OCI-LY3 (cell line): ENCODE measurements at regions not wholly inside any gene's neighbourhood (a gene's known extent, or its start where the extent isn't known, plus 50 kb on each side); places are given as distances from the start of the nearest gene placed in this dataset.

Source experiments
- H2AFZ ChIP-seq: fragments of 200-600, 300-600 bp; shearing (Covaris generic); 2 replicates; pipeline ENCODE4 v1.6.0; 2014; ENCODE audit warnings: antibody characterized with exemption, low read depth, low read length
- H3K27ac ChIP-seq: fragments of 200-600, 300-600 bp; sonication (generic); 2 replicates; pipeline ENCODE4 v1.5.1; 2014; ENCODE audit warnings: mild to moderate bottlenecking, low read length, moderate library complexity, mixed read lengths
- H3K27me3 ChIP-seq: fragments of 200-600, 300-600 bp; sonication (generic); 2 replicates; pipeline ENCODE4 v1.6.1; 2014; ENCODE audit warnings: low read depth, low read length, mixed read lengths
- H3K36me3 ChIP-seq: fragments of 200-600, 300-600 bp; sonication (generic); replicated peaks from 2 replicates; pipeline ENCODE3; 2014; ENCODE audit warnings: low read depth, low read length, mixed read lengths
- H3K4me1 ChIP-seq: fragments of 300-600, 200-600 bp; sonication (generic); 2 replicates; pipeline ENCODE4 v1.6.1; 2014; ENCODE audit warnings: low read length, mixed read lengths
- H3K4me2 ChIP-seq: fragments of 200-600, 300-600 bp; sonication (generic); 2 replicates; pipeline ENCODE4 v1.6.1; 2014; ENCODE audit warnings: low read length, mixed read lengths
- H3K4me3 ChIP-seq: fragments of 300-600, 200-600 bp; sonication (generic); 2 replicates; pipeline ENCODE4 v1.5.1; 2014; ENCODE audit warnings: antibody characterized with exemption, mild to moderate bottlenecking, low read length, moderate library complexity
- H3K79me2 ChIP-seq: fragments of 300-600, 200-600 bp; shearing (Covaris generic); 2 replicates; pipeline ENCODE4 v1.6.1; 2014; ENCODE audit warnings: mild to moderate bottlenecking, low read length, mixed read lengths
- H3K9ac ChIP-seq: fragments of 300-600, 200-600 bp; shearing (Covaris generic); 2 replicates; pipeline ENCODE4 v1.6.0; 2014; ENCODE audit warnings: mild to moderate bottlenecking, low read length, moderate library complexity
- H3K9me3 ChIP-seq: fragments of 200-600, 300-600 bp; shearing (Covaris generic); 2 replicates; pipeline ENCODE4 v1.6.1; 2014; ENCODE audit warnings: low read length, mixed read lengths; ENCODE audit not compliant: insufficient read depth
- H4K20me1 ChIP-seq: fragments of 200-600, 300-600 bp; sonication (generic); 2 replicates; pipeline ENCODE4 v1.6.1; 2016; ENCODE audit warnings: low read length, mixed read lengths; ENCODE audit not compliant: insufficient read depth
- EZH2phosphoT487 ChIP-seq: fragments of 200-600 bp; shearing (Covaris generic); IDR thresholded peaks from 2 replicates; pipeline ENCODE4 v1.6.1; 2018; ENCODE audit warnings: antibody characterized with exemption, mixed run types, low read depth
- TF ChIP-seq, protein P1 (sequence below): fragments of 200-600, 300-600 bp; sonication (generic); IDR thresholded peaks from 2 replicates; pipeline ENCODE4 v1.5.1; 2014; ENCODE audit warnings: antibody characterized with exemption, low read length, low read depth

DNA sequence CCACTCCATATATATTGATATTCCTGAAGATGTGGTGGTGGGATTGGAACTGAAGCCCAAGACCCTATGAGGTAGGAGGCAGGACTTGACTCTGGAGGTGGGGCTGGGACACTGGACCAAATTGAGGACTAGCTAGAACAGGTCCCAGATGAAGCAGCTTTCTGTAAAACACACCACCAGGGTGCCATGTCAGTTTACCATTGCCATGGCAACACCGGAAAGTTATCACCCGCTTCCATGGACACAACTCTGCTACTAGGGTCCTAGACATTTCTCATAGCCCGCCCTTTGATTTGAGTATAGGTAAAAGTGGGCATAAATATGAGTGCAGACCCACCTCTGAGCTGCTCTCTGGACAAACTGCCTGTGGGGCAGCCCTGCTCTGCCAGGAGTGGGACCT, 490.5 kb upstream of the PFKP start:
- no peaks in the 10 kb centered on the region for H3K36me3 ChIP-seq
- no peak overlapping the region for H3K9ac ChIP-seq
- no peak for TF ChIP-seq EZH2phosphoT487
- TF ChIP-seq, protein P1, sequence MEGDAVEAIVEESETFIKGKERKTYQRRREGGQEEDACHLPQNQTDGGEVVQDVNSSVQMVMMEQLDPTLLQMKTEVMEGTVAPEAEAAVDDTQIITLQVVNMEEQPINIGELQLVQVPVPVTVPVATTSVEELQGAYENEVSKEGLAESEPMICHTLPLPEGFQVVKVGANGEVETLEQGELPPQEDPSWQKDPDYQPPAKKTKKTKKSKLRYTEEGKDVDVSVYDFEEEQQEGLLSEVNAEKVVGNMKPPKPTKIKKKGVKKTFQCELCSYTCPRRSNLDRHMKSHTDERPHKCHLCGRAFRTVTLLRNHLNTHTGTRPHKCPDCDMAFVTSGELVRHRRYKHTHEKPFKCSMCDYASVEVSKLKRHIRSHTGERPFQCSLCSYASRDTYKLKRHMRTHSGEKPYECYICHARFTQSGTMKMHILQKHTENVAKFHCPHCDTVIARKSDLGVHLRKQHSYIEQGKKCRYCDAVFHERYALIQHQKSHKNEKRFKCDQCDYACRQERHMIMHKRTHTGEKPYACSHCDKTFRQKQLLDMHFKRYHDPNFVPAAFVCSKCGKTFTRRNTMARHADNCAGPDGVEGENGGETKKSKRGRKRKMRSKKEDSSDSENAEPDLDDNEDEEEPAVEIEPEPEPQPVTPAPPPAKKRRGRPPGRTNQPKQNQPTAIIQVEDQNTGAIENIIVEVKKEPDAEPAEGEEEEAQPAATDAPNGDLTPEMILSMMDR, result no peak
- H3K4me3 ChIP-seq, result no peak overlapping the region
- no peak overlapping the region for H3K27ac ChIP-seq
- H2AFZ ChIP-seq, result no peak overlapping the region
- no peaks in the 10 kb centered on the region for H3K9me3 ChIP-seq
- no peaks in the 10 kb centered on the region for H3K79me2 ChIP-seq
- no peak overlapping the region for H3K4me2 ChIP-seq
- no peaks in the 10 kb centered on the region for H3K4me1 ChIP-seq
- no peaks in the 10 kb centered on the region for H4K20me1 ChIP-seq
- no peaks in the 10 kb centered on the region for H3K27me3 ChIP-seq

DNA sequence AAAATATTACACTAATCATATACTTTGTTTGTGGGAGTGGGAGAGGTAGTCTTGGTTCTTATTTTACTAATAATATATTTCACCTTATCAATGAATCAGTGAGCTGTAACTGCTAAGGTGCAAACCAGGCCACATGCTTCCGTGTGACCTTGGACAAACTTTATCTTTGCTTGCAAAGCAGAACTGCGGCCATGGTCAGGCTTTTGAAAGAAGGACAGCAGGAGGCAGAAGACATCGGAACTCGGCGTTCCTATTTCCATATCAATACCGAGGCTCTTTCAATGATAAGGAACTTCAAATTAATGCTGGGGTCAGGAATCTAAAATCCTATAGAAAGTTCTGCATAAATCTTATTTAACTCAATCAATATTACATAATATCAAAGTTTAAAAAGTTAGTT, 491.9 kb upstream of the PFKP start:
- Histone ChIP-seq H2AFZ (no peak overlapping the region), H3K4me2 (no peak overlapping the region), H3K36me3 (no peaks in the 10 kb centered on the region), H3K79me2 (no peaks in the 10 kb centered on the region), H3K4me3 (no peak overlapping the region), H3K9ac (no peak overlapping the region), H4K20me1 (no peaks in the 10 kb centered on the region), H3K27ac (no peak overlapping the region), H3K9me3 (no peaks in the 10 kb centered on the region), H3K4me1 (no peaks in the 10 kb centered on the region), H3K27me3 (no peaks in the 10 kb centered on the region)
- TF ChIP-seq EZH2phosphoT487, result no peak
- TF ChIP-seq, protein P1, result no peak

DNA sequence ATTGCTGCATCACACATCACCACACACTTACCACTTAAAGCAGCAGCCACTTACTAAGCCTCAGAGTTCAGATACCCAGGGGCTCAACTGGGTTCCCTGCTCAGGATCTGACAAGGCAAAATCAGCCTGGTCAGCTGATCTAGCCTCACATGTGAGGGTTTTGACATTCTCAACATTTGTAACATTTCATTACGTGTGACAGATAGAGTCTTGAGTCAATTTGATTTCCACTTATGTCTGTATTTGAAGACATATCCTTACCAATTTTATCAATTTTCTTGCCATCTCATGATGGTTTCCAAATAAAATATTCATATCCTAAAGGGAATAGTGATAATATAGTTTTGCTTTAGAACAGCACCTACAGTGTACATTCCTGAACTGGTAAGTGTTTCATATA, 494.7 kb upstream of the PFKP start:
- Histone ChIP-seq H3K9me3 (no peaks in the 10 kb centered on the region), H3K79me2 (no peaks in the 10 kb centered on the region), H3K36me3 (no peaks in the 10 kb centered on the region), H4K20me1 (no peaks in the 10 kb centered on the region), H3K4me3 (no peak overlapping the region), H2AFZ (no peak overlapping the region), H3K9ac (no peak overlapping the region), H3K4me1 (no peaks in the 10 kb centered on the region), H3K27ac (no peak overlapping the region), H3K4me2 (no peak overlapping the region), H3K27me3 (no peaks in the 10 kb centered on the region)
- TF ChIP-seq, protein P1, result no peak
- no peak for TF ChIP-seq EZH2phosphoT487

DNA sequence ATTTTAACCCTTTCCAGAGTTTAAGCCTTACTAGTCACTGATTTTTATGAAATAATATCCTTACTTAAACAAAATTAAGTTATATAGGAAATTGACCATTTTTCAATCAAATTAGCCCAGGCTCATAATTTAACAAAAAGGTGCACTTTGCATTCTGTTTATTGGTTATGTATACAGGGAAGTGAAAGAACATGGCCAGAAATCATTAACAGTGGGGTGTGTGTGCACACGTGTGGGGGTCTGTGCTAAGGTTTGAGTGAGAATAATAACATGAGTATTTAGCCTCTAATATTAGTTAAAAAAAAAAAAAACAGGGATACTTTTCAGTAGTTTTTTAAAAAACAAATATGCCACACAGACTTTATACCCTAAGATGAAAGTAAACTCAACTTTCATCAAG, 510.5 kb upstream of the PFKP start:
- Histone ChIP-seq H3K27ac (no peak overlapping the region), H3K9me3 (no peaks in the 10 kb centered on the region), H3K9ac (no peak overlapping the region), H3K79me2 (no peaks in the 10 kb centered on the region), H3K4me1 (no peaks in the 10 kb centered on the region), H3K4me2 (no peak overlapping the region), H3K4me3 (no peak overlapping the region), H3K27me3 (no peaks in the 10 kb centered on the region), H3K36me3 (no peaks in the 10 kb centered on the region), H2AFZ (no peak overlapping the region), H4K20me1 (no peaks in the 10 kb centered on the region)
- TF ChIP-seq EZH2phosphoT487, result no peak
- TF ChIP-seq, protein P1, result no peak
